Right ventricle myocardium inferior (tissue), 1 donor: ENCODE measurements at regions not wholly inside any gene's neighbourhood (a gene's known extent, or its start where the extent isn't known, plus 50 kb on each side); places are given as distances from the start of the nearest gene placed in this dataset.
"Not testable (repeated sequence)": the region's sequence is repeated elsewhere in the genome, so short reads cannot be mapped to it uniquely, and the experiment has no call there.

Experiments
- ATAC-seq: fragments of 200-7000 bp; cut with Tn5 transposase; one replicate; pipeline ENCODE4 v1.9.1; 2020; ENCODE audit warnings: mild to moderate bottlenecking, moderate library complexity
- DNase-seq: peaks from one replicate; pipeline ENCODE4 v3.0.0; 2021; ENCODE audit errors: missing footprints
- intact Hi-C: fragments of 100-400 bp; cut with DNase I; formaldehyde crosslinking; loops from one replicate; pipeline ENCODE4 v1.11.0; 2022
- donor health status: DM: no; HTN: yes; CAD: no; lungs with severe emphysema.

DNA sequence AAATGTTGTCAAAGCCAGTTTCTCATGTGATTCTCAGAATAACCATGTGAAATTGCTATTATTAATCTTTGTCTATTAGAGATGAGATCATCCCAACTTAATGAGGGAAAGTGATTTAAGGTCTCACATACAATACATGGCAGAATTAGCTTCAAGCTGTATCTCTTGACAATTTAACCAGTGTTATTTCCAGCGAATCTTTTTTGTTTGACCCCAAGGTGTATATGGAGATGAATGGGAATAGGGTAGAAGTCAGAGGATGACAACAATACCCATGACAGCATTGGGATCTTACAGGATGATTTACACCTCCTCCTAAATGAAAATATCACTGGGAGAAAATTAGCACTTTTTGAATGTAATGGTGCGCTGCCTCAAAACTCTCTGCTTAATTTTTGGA is 290.8 kb upstream of the LUZP2 start:
- intact Hi-C loops, result no loop called here
- DNase-seq, result no peak
- no peak for ATAC-seq

DNA sequence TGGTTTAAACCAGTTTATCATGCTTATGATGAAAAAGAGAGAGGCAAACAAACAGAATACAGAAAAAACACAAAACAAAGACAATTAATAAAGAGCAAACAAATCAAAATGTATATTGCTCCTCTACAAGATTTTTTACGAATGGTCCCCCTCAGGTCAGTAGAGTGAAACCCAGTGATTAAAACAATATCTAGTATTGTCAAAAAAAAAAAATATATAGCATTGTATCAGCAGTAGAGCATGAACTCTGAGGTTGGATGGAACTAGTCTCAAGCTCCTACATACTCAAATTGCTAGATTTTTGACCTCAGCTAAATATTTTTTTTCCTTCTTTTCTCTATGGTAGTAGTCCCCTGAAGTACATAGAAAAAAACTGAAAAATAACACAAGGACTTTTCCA is 290.3 kb upstream of the LUZP2 start:
- intact Hi-C loops, result no loop called here
- DNase-seq (no peak), ATAC-seq (no peak)

DNA sequence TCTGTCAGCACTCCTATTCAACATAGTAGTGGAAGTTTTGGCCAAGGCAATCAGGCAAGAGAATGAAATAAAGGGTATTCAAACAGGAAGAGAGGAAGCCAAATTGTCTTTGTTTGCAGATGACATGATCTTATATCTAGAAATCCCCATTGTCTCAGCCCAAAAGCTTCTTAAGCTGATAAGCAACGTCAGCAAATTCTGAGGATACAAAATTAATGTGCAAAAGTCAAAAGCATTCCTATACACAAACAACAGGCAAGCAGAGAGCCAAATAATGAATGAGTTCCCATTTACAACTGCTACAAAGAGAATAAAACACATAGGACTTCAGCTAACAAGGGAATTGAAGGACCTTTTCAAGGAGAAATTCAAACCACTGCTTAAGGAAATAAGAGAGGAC is 280.4 kb upstream of the LUZP2 start:
- DNase-seq, result no peak
- intact Hi-C loops, result no loop called here
- ATAC-seq, result no peak

DNA sequence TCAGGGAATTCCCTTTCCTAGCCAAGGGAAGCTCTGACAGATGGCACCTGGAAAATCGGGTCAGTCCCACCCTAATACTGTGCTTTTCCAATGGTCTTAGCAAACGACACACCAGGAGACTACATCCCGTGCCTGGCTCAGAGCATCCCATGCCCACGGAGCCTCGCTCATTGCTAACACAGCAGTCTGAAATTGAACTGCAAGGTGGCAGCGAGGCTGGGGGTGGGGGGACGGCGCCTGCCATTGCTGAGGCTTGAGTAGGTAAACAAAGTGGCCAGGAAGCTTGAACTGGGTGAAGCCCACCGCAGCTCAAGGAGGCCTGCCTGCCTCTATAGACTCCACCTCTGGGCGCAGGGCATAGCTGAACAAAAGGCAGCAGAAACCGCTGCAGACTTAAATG is 279.5 kb upstream of the LUZP2 start:
- ATAC-seq, intact Hi-C loops: not testable (repeated sequence)
- peak; percentile 62 for DNase-seq

DNA sequence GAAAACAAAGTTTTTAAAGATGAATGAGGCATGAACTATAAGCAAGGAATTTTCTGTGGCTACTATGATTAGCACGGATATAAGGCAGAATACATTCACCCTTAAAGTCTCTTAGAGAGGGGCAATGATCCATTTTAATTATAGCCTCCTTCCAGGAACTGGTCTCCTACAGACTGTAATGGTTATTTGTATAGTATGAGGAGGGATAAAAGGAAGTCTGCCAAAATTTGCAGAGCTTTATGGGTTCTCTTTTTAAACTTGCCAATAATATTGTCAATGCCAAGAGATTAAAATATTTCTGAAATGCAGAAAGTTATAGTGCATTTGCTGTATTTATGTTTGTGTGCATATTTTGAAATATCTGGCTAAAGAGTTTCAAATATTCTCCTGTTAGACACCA is 271.4 kb upstream of the LUZP2 start:
- DNase-seq (no peak), ATAC-seq (no peak)
- intact Hi-C loops, result no loop called here

DNA sequence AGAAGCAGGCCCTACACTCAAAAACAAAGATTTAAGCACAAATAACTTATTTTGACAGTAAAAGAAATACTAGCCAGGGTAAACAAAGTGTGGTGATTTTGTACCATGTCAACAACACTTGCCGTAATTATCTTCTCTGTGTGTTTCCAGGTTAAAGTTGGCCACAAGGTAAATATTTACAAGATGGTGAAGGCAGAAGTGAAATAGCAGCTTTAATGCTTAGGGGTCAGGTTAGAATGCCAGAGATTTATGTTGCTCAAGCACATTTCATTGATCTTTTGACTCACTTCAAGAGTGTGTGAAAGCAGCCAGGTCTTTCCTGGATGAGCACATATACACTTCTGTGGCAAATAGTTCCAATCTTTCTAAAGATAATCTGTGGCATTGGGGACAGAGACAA is 270.2 kb upstream of the LUZP2 start:
- DNase-seq, result no peak
- intact Hi-C loops, result no loop called here
- ATAC-seq, result no peak

DNA sequence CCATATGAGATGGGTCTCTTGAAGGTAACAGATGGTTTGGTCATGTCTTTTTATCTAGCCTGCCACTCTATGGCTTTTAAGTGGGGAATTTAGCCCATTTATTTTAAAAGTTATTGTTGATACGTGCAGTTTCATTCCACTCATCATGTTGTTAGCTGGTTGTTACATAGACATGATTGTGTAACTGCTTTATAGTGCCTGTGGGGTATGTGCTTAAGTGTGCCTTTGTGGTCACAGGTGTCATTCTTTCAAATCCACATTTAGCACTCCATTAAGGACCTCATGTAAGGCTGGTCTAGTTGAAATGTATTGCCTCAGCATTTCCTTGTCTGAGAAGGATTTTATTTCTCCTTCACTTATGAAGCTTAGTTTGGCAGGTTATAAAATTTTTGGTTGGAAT is 263.8 kb upstream of the LUZP2 start:
- intact Hi-C loops, result no loop called here
- DNase-seq, result no peak
- ATAC-seq, result no peak

DNA sequence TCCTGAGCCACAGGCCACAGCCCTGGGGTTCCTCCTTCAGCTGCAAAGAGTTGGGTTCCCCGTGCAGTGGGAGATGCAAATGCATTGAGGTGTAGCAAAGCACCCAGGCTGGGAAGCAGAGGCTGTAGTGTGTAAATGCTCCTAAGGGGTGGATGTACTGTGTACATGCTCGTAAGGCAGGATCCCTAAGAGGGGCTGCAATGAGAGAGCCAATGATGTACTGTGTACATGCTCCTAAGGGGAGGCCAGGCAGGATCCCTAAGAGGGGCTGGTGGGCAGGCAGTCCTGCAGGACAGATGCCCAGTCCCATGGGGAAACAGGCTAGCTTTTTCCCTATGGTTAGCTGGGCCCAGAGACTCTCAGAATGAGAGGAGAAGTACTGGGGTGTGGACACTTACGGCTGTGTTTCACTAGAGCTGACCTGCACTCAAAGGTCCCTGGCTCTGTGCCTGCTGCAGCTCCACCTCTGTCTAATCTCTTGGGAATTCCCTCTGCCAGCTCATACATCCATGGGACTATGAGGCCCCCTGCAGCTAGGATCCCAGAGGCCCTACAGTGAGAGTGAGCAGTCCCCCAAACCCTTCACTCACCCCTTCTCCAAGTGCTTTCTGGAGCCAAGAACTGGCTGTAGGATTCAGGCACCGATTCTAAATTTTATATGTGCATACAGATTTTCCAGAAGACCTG is 261.9 kb upstream of the LUZP2 start:
- DNase-seq (peak; percentile 27), ATAC-seq (no peak)
- intact Hi-C loops, result no loop called here

DNA sequence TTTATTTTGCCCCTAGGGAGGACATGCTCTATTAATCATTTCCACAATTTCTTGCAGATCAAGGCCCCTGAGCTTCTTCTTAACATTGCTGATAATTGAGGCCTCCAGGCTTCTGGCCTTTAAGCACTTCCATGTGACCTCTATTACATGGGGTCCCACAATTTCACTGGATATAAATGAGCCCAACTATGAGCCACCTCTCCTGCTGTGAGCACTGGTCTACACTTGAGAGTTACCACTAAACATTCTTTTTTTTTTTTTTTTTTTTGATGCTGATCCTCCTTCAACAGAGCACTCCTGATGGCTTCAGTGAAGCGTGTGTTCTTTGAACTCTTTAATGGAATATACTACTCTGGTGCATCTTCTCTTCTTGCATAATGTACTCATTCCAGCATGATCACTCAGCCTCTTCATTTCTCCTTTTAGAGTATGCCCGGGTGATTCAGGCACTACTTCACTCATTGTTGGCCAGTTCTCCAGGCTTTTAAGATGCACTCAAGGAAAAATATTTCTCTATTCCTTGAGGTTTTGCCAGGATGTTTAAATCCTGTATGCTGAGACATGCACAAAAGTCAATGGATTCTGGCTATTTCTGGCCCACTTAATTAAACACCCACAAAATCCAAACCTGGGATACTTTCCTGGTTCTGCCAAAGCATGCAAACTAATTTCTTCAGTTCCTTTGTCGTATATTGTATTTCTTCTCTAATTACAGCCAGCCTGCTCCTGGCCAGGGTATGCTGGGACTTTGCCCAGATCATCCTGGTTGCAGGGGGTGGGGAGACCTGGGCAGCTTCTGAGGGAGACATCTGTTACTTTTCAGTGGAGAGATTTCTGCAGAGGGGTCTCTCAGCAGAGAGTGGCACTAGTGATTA is 257.8 kb upstream of the LUZP2 start:
- no peak for ATAC-seq
- intact Hi-C loops, result no loop called here
- no peak for DNase-seq

DNA sequence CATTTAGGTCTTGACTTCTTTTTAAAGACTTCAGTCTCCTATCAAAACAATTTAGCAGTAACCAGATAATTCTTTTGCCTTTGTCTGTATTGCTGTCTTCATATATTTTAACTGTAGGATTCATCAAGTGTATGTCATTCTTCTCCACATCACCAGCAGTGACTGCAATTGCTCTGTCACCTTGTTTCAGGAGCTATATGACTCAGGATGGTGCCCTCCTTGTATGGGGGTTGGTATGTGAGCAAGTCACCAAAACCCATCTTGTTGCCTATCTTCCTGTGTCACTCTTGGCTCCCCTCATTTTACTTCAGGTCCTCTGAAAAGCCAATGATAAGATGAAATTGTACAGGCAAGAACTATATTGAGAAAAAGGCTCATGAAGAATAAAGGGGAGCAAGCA is 256.9 kb upstream of the LUZP2 start:
- DNase-seq (no peak), ATAC-seq (no peak)
- intact Hi-C loops, result no loop called here

DNA sequence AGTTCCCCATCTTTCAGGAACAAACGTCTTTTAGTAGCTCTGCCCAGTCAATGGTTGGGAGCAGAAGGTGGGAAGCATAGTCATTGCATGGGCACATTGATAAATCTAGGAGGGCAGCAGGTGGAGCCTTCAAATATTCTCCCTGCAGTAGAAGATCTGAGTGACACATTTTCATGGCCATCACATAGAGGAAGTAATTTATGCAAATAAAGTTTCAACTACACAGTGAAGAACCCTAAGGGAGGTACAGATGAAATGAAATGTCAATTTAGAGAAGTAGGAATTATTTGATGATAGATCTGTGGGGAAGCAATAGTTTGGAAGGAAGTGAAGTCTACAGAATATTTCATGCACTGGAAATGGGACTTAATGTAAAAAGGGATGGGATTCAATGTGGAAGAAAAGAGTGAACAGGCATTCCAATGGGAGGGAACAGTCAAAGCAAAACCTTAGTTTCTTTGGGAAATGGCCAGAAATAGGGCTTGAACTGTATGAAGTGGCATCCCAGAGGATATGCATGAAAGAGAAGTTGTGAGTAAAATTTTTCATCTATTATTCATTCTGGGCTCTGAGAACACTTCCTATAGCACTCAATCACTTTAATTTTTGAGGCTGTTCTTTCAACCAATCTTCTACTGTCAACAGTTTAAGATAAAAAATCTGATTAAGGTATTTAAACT is 256.2 kb upstream of the LUZP2 start:
- intact Hi-C loops, result no loop called here
- ATAC-seq (no peak), DNase-seq (no peak)

DNA sequence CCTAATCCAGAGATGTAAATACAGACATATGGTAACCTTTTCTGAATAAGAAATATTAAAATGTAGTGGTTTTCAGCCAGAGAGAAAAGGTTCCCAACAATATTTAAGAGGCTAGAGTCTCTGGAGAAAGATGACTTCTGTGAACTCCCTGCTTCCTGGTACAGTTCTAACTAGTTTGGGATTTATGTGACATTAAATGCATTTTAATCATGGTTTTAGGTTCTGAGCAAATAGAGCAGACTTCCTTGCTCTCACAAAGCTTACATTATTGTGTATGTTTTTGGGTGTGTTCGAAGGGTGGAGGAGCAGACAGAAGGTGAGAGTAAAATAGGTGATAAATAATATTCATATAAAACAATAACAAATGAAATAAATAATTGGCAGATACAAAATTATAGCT is 250.1 kb upstream of the LUZP2 start:
- intact Hi-C loops, result no loop called here
- no peak for ATAC-seq
- DNase-seq, result no peak

DNA sequence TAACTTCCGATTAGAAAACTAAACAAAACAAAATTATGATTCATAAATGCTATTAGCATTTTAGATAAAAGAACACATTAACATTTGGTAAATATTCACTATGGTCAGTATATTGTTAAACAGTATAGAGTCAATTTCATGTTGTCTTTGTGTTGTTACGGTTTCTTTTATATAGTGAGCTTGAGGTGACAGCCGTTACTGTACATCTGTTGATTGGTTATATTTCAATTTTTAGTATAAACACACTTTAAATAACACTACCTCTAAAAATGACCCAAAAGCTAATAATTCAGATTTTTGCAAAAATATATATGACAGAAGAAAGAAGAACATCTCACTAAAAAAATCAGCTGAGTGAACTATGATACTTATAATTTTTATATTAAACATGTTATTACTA is 249.0 kb upstream of the LUZP2 start:
- DNase-seq (no peak), ATAC-seq (no peak)
- intact Hi-C loops, result no loop called here

DNA sequence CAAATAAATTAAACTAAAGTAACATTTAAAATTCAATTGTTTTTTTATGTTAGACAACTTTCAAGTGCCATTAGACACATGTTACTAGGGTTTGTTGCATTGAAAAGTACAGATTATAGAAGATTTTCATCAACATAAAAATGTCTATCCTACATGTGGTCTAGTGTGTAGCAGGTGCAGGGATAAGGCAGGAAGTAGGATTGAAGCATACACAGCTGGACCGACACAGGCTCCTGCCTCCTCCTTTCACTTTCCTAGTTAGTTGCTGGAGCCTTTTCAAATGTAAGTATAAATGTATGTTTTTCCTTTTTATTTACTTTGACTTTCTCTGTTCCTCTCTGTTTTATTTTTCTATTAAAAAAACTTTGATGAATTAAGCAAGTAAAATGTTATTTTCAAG is 246.9 kb upstream of the LUZP2 start:
- intact Hi-C loops, result no loop called here
- no peak for DNase-seq
- no peak for ATAC-seq

DNA sequence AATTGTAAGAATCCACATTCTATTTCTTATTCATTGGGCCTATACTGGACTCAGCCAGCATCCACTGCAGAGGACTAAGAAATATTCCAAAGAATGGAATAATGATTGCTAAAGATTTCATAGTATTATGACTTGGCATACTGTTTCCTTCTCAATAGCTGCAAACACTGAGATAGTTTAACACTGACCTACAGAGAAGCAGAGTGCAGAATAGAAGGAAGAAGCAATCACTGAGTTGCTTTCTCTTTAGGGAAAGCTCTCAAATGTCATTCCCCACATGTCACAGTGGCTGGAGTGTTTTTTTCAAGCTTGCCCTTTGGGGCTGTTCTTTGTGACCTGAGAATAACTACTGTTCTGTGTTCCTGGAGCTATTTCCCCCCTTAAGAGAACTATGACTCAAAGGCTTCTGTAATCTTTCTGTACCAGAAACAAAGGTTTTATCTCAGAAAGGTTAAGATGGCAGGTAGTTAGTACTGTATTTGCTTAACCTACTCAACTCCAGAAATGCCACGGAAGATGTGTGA is 243.6 kb upstream of the LUZP2 start:
- ATAC-seq, result no peak
- no peak for DNase-seq
- intact Hi-C loops, result no loop called here

DNA sequence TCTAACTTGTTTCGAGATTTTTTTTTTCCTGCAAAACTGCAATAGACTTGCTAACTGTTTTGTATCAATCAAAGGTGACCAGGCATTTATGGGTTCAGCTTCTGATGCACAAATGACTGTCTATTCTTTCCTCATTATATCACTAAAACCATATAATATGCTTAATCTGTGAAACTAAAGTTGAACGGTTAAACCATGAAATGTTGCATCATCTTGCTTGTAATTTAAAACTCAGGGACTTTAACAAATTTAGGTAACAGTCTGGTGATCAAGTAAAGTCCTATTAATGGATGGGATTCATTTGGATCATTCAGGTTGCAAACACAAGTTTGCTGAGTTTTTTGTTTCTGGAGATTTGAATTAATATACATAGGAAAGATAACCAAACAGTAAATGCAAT is 232.0 kb upstream of the LUZP2 start:
- ATAC-seq, result no peak
- intact Hi-C loops, result no loop called here
- DNase-seq, result no peak

DNA sequence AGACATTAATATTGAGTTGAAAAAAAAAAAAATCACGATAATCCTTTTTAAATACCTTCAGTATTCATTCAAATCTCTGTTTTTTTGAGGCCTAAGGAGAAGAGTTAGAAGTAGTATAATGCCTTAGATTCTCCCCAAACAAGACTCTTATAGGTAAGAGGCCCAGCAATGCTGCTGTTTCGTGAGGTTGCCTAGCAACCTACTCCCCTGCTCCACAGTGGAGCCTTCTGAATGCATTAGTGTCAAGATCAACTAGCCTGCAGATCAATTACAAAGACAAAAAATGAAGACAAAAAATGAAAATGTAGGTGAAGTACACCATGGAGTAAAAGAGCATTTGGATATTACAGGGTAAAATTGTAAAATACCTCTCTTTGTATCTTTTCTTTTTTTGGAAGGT is 229.8 kb upstream of the LUZP2 start:
- intact Hi-C loops, result no loop called here
- DNase-seq, result no peak
- no peak for ATAC-seq

DNA sequence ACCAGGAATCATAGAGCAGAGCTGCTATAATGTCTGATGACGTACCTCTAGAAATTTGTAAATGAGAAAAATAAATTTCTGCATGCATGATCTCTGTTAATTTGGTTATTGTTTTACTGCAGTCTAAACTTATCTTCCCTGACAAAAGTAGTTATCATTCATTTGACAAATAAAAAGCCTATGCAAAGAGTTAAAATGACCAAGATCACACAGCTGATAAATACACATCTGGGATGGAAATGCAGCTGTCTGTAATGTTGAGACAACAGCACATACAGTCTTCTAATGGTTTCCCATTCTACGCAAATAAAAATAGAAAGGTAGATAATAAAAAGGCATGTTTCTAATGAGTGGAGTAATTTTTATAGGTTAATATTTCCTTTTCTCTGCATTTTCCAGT is 225.1 kb upstream of the LUZP2 start:
- ATAC-seq, result no peak
- no peak for DNase-seq
- intact Hi-C loops, result no loop called here

DNA sequence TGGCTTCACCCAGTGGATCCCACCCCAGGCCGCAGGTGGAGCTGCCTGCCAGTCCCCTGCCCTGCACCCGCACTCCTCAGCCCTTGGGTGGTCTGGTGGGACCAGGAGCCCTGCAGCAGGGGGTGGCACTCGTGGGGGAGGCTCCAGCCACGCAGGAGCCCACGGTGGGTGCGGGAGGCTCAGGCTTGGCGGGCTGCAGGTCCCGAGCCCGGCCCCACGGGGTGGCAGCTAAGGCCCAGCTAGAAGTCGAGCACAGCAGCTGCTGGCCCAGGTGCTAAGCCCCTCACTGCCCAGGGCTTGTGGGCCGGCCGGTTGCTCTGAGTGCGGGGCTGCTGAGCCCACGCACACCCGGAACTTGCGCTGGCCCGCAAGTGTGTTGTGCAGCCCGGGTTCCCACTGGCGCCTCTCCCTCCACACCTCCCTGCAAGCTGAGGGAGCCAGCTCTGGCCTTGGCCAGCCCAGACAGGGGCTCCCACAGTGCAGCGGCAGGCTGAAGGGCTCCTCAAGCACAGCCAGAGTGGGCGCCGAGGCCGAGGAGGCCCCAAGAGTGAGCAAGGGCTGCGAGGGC is 222.6 kb upstream of the LUZP2 start:
- ATAC-seq, intact Hi-C loops, DNase-seq: not testable (repeated sequence)

DNA sequence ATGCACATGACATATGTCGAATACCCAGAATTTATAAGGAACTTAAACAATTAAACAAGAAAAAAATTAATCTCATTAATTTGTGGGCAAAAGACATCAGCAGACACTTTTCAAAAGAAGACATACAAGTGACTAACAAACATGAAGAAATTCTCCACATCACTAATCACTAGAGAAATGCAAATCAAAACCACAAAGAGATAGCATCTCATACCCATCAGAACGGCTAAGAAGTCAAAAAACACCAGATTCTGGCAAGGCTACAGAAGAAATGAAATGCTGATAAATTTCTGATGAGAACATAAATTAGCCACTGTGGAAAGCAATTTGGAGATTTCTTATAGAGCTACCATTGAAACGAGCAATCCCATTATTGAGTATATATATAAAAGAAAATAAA is 210.6 kb upstream of the LUZP2 start:
- DNase-seq, result no peak
- intact Hi-C loops, result no loop called here
- no peak for ATAC-seq
